SH-SY5Y (cell line): ENCODE measurements at regions not wholly inside any gene's neighbourhood (a gene's known extent, or its start where the extent isn't known, plus 50 kb on each side); places are given as distances from the start of the nearest gene placed in this dataset.

Experiments
- GATA2 ChIP-seq: IDR thresholded peaks from 2 replicates; pipeline ENCODE4 v1.6.1; 2011; ENCODE audit warnings: mild to moderate bottlenecking, low read depth, low read length
- GATA3 ChIP-seq: IDR thresholded peaks from 2 replicates; pipeline ENCODE4 v1.6.1; 2011; ENCODE audit warnings: low read depth, mild to moderate bottlenecking, low read length, moderate library complexity

- no peak for TF ChIP-seq GATA2
- TF ChIP-seq GATA3, result no peak
These were observed 56.3 kb upstream of the BMPER start for GRCh38 chr7:33849004-33849403.
